Mesothelial cell of epicardium (in vitro differentiated cells): ENCODE measurements at regions not wholly inside any gene's neighbourhood (a gene's known extent, or its start where the extent isn't known, plus 50 kb on each side); places are given as distances from the start of the nearest gene placed in this dataset.

Source experiments
- DNase-seq, 2 experiments: peaks; one replicate each; pipeline ENCODE4 v3.0.0; 2021; ENCODE audit warnings: low spot score in 2 of 2; ENCODE audit not compliant: unreplicated experiment in 2 of 2
- H3K27ac Mint-ChIP-seq: 2 replicates; pipeline ENCODE4 v1.8.0; 2021; ENCODE audit warnings: mixed read lengths
- H3K27me3 Mint-ChIP-seq: 2 replicates; pipeline ENCODE4 v1.8.0; 2021; ENCODE audit warnings: low read depth, mixed read lengths
- H3K36me3 Mint-ChIP-seq: 2 replicates; pipeline ENCODE4 v1.8.0; 2021; ENCODE audit warnings: mixed read lengths
- H3K4me1 Mint-ChIP-seq: 2 replicates; pipeline ENCODE4 v1.8.0; 2021; ENCODE audit warnings: mixed read lengths
- H3K4me3 Mint-ChIP-seq: 2 replicates; pipeline ENCODE4 v1.8.0; 2021; ENCODE audit warnings: mild to moderate bottlenecking, moderate library complexity, mixed read lengths
- H3K9me3 Mint-ChIP-seq: 2 replicates; pipeline ENCODE4 v1.8.0; 2021; ENCODE audit warnings: mixed read lengths
- CTCF ChIP-seq: fragments of 200-600 bp; sonication (generic); IDR thresholded peaks from one replicate; pipeline ENCODE4 v1.5.0; 2021; ENCODE audit warnings: antibody characterized with exemption; ENCODE audit not compliant: unreplicated experiment

- Mint-ChIP-seq H3K27ac (no peak overlapping the region), H3K36me3 (no peaks in the 10 kb centered on the region), H3K9me3 (no peaks in the 10 kb centered on the region), H3K27me3 (peaks cover 12% of the 10 kb centered on the region), H3K4me3 (no peak overlapping the region), H3K4me1 (peaks cover 2% of the 10 kb centered on the region)
- TF ChIP-seq CTCF: no peak
- DNase-seq: no peak
These were observed 396.0 kb upstream of the ATP5MC3 start for GRCh38 chr2:175577368-175577970.

GRCh38 chr2:175576875-175577274 lies 395.4 kb upstream of the ATP5MC3 start:
- no peak for DNase-seq
- peaks cover 13% of the 10 kb centered on the region for H3K27me3 Mint-ChIP-seq
- no peak overlapping the region for H3K4me3 Mint-ChIP-seq
- no peak for TF ChIP-seq CTCF
- H3K9me3 Mint-ChIP-seq: no peaks in the 10 kb centered on the region
- H3K27ac Mint-ChIP-seq: no peak overlapping the region
- no peaks in the 10 kb centered on the region for H3K4me1 Mint-ChIP-seq
- no peaks in the 10 kb centered on the region for H3K36me3 Mint-ChIP-seq

- Mint-ChIP-seq H3K9me3 (no peaks in the 10 kb centered on the region), H3K4me1 (no peaks in the 10 kb centered on the region), H3K27ac (no peak overlapping the region), H3K36me3 (no peaks in the 10 kb centered on the region), H3K4me3 (no peak overlapping the region), H3K27me3 (peaks cover 13% of the 10 kb centered on the region)
- no peak for TF ChIP-seq CTCF
- DNase-seq: no peak
These were observed 394.8 kb upstream of the ATP5MC3 start for GRCh38 chr2:175576270-175576669.

GRCh38 chr2:175575346-175576258 lies 394.1 kb upstream of the ATP5MC3 start:
- Mint-ChIP-seq H3K27ac (no peak overlapping the region), H3K36me3 (no peaks in the 10 kb centered on the region), H3K9me3 (no peaks in the 10 kb centered on the region), H3K4me3 (no peak overlapping the region), H3K4me1 (no peaks in the 10 kb centered on the region), H3K27me3 (peaks cover 13% of the 10 kb centered on the region)
- DNase-seq: no peak
- TF ChIP-seq CTCF: no peak

- Mint-ChIP-seq H3K27ac (no peak overlapping the region), H3K4me3 (no peak overlapping the region), H3K4me1 (no peaks in the 10 kb centered on the region), H3K9me3 (no peaks in the 10 kb centered on the region), H3K36me3 (no peaks in the 10 kb centered on the region), H3K27me3 (peaks cover 13% of the 10 kb centered on the region)
- TF ChIP-seq CTCF: no peak
- DNase-seq: no peak
These were observed 392.6 kb upstream of the ATP5MC3 start for GRCh38 chr2:175574069-175574468.
